Activated CD4-positive, alpha-beta T cell treated with anti-CD3 and anti-CD28 coated beads for 4 hours (primary cell): ENCODE measurements at regions not wholly inside any gene's neighbourhood (a gene's known extent, or its start where the extent isn't known, plus 50 kb on each side); places are given as distances from the start of the nearest gene placed in this dataset.
"Not testable (repeated sequence)": the region's sequence is repeated elsewhere in the genome, so short reads cannot be mapped to it uniquely, and the experiment has no call there.

ENCODE experiments used
- DNase-seq, 2 donors: peaks; one replicate each; pipeline ENCODE4 v3.0.0-alpha.2; 2020

DNA sequence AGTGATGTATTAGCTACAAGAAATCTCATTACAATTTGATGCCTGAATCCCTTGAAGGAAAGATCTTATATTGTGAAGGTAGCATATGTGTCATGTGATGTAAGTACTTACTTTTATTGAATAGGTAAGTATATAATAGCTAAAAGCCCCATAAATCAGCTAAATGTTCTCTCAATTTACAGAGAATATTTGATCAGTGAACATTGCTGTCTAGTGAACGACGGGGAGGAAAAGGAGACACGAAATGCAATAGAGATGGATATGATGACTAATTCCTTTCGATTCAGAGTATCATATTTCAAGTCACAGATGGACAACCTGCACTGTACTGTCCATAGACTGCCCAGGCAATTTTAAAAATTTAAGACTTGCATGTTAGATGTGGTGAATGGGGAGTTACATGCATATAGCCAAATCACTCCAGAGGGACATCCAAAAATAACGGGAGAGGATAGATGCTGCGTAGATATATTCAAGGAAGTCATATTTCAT is 462.1 kb upstream of the CDIN1 start:
- DNase-seq = no peak

DNA sequence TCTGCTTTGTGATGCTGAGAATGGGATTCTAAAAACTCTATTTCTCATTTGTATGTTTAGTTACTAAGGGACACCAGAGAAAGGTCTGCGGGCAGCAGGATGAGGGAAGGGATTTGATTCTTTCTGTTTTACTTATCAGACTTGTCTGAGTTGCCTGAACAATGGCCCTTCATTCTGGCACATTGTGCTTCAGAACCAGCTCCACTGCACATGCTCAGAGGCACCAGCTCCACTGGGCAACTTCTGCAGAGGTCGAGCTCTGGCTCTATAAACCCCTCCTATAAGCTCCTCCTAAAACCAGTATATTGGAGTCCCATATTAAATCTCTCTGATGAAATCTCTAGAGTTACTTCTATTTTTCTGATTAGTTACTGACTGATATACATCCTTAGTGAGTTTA is 453.2 kb upstream of the CDIN1 start:
- no peak for DNase-seq

- no peak for DNase-seq
These were observed 448.6 kb upstream of the CDIN1 start for GRCh38 chr15:36130641-36131310.

- DNase-seq = no peak
These were observed 445.7 kb upstream of the CDIN1 start for GRCh38 chr15:36133742-36134141.

- no peak for DNase-seq
These were observed 443.4 kb upstream of the CDIN1 start for GRCh38 chr15:36136049-36136448.

- DNase-seq = no peak
These were observed 426.5 kb upstream of the CDIN1 start for GRCh38 chr15:36152936-36153335.

- no peak for DNase-seq
These were observed 422.5 kb upstream of the CDIN1 start for GRCh38 chr15:36156879-36157427.

- no peak for DNase-seq
These were observed 419.1 kb upstream of the CDIN1 start for GRCh38 chr15:36160351-36160750.

- DNase-seq = no peak
These were observed 418.3 kb upstream of the CDIN1 start for GRCh38 chr15:36161108-36161507.

DNA sequence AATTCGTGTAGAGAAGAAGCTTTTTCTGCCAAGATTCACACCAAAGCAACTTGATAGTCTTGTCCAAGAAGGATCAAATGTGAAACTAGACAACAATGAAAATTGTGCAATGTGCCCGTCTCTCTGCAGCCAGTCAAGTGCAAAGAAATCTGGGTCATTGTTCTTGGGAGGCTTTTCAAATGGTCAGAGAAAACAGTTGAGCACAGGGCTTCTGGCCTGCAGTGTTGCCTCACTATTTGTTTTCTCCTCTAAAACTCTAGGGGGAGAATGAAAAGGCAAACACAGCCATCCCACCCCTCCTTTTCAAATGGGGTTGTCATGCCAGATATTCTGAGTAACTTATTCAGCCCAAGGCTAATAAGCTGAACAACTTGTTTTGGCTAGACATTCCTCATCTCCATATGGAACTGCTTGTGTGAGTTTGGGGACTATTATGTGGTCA is 417.6 kb upstream of the CDIN1 start:
- DNase-seq = no peak

DNA sequence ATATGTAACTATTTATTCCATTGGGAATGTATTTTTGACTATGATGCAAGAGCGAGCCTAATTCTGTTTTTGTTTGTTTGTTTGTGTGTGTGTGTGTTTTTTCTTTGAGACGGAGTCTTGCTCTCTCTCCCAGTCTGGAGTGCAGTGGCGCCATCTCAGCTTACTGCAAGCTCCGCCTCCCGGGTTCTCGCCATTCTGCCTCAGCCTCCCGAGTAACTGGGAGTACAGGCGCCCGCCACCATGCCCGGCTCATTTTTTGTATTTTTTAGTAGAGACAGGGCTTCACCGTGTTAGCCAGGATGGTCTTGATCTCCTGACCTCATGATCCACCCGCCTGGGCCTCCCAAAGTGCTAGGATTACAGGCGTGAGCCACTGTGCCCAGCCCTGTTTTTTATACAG is 415.4 kb upstream of the CDIN1 start:
- not testable (repeated sequence) for DNase-seq

GRCh38 chr15:36172955-36173354 is 406.5 kb upstream of the CDIN1 start:
- DNase-seq = no peak

DNA sequence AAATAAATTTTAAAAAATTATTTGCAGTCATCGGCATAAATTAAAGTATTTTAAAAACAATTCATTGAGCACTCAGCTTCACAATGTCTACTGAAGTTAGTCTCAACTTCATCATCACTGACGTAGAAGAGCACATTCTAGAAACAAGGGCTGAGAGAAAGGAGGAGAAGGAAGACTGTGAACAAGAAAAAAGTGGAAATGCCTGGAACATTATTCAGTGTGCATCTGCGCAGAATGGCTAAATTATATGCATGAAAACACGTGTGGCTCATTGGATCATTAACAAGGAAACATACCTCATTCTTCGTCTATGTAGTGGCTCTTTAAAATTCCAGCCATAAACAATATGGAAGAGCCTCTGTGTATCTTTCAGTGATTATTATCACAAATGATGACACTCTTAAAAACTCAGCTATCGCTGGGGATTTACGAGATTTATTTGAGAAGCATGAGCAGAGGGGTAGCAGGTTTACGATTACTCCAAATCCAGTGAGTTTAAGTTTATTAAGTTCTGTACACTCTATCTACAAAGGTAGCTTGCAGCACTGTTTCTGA is 404.2 kb upstream of the CDIN1 start:
- DNase-seq = no peak

GRCh38 chr15:36175741-36176291 is 403.6 kb upstream of the CDIN1 start:
- no peak for DNase-seq

- no peak for DNase-seq
These were observed 401.7 kb upstream of the CDIN1 start for GRCh38 chr15:36177590-36178302.

DNA sequence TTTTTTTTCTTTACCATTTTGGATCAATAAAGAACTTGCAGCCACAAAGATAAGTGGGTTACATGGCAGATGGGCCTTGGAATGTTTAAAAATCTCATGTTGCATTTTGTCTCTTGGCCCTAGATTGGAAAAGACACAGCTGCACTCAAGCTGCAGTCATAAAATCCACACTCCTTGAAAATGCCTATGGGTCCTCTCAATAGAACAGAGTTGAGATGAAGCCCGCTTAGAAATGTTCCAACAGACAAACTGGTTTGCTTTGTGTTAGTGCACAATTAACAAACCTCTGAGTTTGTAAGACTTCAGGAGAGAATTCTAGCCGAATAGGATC is 401.2 kb upstream of the CDIN1 start:
- no peak for DNase-seq

- DNase-seq = no peak
These were observed 396.2 kb upstream of the CDIN1 start for GRCh38 chr15:36183201-36183600.

DNA sequence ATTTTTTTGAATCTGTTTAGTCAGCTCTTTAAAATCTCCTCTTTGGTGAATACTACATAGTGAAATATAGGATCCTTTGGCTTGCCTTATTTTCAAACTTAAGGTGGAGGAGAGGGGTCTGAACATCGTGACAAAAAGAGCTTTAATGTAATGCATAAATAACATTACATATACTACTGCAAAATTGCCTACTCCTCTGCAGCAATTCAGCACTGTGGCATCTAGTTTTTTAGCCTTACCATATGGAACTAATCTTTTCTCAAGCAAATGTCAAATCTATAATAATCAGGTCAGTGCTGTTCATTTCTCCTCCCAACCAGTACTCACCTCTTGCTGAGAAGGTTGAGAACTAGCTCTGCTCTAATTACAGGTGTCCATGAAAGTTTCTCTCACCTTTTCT is 394.0 kb upstream of the CDIN1 start:
- DNase-seq = no peak

- DNase-seq = no peak
These were observed 393.6 kb upstream of the CDIN1 start for GRCh38 chr15:36185845-36186244.

- no peak for DNase-seq
These were observed 393.1 kb upstream of the CDIN1 start for GRCh38 chr15:36186376-36186775.

DNA sequence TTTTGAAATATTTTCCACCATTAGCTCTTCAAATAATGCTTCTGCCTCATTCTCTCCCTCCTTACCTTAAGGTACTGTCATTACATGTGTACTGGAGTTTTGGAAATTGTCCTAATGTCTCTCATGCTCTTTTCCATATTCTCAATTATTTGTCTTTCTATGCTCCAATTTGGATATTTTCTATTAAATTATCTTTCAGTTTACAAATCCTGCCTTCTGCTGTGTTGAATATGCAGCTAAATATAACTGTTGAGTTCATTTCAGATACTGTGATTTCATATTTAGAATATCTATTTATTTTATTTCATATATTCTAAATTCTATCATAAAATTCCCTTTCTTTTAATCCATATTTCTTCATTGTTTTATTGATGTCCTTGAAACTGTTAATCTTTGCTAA is 388.0 kb upstream of the CDIN1 start:
- no peak for DNase-seq

GRCh38 chr15:36195361-36196007 is 383.9 kb upstream of the CDIN1 start:
- DNase-seq = not testable (repeated sequence)
